CD4-positive, alpha-beta T cell treated with Interleukin-17A for 1 hour (primary cell): ENCODE measurements at regions not wholly inside any gene's neighbourhood (a gene's known extent, or its start where the extent isn't known, plus 50 kb on each side); places are given as distances from the start of the nearest gene placed in this dataset.

Source experiments
- DNase-seq: peaks from one replicate; pipeline ENCODE4 v3.0.0-alpha.2; 2020

GRCh38 chr9:79237861-79238260 is 333.9 kb upstream of the TLE4 start:
- DNase-seq = no peak

DNA sequence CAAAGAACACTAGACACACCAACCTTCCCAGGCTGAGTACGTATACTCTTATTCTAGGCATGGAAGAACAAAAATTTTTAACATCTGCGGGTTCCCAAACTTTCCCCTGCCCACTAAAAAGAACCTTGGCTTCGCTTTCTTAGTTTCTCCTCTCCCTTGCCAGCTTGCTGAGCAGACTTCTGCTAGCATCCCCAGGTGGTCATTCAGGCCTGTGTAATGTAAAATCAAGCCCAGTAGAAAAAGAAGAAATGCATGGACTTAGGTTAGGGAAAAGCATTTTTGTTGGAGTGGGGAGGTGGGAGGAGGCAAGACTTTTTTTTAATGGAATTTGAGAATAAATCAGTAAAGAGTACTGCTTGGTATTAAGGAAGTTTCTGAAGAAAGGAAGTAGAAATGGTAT is 331.0 kb upstream of the TLE4 start:
- no peak for DNase-seq

- DNase-seq = no peak
Measured at GRCh38 chr9:79242489-79242888, 329.3 kb upstream of the TLE4 start.

- no peak for DNase-seq
Measured at GRCh38 chr9:79246170-79246569, 325.6 kb upstream of the TLE4 start.

DNA sequence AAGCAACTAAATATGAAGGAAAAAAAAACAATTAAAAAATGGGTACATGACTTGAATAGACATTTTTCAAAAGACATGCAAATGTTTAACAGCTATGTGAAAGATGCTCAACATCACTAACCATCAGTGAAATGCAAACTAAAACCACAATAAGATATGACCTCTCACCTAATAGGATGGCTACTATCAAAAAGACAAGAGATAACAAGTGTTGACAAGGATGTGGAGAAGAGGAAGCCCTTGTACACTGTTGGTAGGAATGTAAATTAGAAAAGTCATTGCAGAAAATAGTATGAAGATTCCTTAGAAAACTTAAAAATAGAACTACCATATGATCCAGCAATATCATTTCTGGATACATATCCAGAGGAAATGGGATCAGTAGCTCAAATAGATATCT is 324.7 kb upstream of the TLE4 start:
- DNase-seq = no peak

DNA sequence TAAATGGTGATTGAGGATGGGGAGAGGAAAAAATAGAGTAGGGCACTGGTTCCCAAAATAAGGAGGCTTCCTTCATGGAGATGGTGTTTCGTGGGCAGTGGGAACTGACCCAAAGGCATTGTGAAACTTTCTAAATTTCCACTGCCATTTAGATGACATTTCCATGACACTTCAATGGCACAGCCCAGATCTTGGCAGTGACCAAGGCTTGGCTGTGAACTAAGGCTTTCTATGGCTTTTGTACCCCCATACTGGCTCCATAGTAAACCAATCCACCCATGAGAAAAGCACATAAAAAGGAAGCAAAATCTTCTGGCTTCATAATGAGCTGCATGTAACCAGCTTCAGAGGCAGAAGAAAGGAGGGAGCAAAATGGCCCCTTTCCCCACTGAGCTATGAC is 321.0 kb upstream of the TLE4 start:
- DNase-seq = no peak

- DNase-seq = no peak
Measured at GRCh38 chr9:79254900-79255650, 316.7 kb upstream of the TLE4 start.

- no peak for DNase-seq
Measured at GRCh38 chr9:79255651-79256260, 316.0 kb upstream of the TLE4 start.

GRCh38 chr9:79256691-79257213 is 315.0 kb upstream of the TLE4 start:
- no peak for DNase-seq

DNA sequence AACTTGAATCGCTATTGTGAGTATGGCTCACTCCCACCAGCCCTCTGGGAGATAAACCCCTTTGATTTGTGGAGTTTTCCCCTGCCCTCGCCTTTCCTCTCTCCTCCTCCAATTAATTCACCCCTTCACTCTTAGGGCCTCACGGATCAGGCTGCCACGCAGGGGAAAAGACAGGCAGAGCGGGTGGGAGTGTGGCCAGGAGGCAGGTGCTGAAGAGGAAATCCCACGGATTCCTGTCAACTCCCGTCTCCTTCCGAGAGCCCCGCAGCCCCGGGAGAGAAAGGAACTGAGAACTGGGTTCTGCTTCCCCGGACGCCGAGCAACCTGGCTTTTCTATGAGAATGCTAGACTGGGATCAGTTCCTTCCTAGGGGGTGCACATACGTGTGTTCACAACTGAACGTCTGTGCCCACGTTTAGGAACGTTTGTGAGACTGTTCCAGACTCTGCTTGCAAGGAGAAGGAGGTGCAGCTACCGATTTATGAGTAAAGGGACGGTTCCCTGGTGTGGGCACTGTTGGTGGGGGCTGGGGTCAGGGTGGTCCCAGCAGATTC is 314.5 kb upstream of the TLE4 start:
- no peak for DNase-seq

DNA sequence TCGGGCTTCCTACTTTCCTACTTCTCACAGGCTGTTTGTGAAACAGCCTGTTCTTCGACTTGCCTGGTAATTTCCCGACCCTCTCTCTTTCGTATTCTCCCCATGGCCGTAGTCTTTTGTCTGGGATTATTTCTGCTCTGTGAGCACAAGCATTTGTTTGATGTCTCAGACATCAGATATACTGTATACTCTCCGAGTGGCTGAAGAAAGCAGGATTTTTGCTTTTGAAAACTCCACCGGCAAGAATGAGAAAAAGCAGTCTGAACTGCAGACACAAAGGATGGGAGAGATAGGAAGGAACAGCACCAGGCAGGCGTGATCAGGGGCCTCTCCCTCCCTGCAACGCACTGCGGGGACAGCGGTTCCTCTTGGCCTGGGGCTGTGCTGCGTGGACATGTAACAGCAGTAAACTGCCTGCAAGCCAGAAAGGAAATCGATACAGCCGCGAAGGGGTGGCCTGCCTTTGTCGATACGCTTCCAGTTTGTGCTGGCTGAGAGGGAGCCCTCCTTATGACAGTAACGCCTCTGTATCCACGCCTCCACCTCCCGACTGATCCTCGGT is 313.9 kb upstream of the TLE4 start:
- DNase-seq = no peak

GRCh38 chr9:79259858-79260257 is 311.9 kb upstream of the TLE4 start:
- no peak for DNase-seq

GRCh38 chr9:79263628-79264027 is 308.1 kb upstream of the TLE4 start:
- DNase-seq = no peak

DNA sequence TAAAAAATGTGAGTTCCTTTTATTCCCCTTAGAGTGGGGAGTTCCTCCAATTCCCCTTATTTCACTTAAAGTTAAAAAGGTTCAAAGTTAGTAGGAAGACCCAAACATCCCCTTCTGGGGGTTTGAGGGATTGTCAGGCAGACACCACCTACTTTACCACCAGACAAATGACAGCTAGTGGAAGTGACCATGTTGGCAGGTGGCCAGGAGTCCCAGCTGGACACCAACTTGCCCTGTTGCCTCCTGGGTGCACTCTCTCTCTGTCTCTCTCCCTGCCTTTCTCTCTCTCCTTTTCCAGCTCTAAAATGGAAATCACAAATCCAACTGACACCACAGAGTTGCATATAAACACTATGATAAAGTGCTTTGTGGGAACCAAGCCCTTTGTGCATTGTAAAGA is 307.7 kb upstream of the TLE4 start:
- no peak for DNase-seq

DNA sequence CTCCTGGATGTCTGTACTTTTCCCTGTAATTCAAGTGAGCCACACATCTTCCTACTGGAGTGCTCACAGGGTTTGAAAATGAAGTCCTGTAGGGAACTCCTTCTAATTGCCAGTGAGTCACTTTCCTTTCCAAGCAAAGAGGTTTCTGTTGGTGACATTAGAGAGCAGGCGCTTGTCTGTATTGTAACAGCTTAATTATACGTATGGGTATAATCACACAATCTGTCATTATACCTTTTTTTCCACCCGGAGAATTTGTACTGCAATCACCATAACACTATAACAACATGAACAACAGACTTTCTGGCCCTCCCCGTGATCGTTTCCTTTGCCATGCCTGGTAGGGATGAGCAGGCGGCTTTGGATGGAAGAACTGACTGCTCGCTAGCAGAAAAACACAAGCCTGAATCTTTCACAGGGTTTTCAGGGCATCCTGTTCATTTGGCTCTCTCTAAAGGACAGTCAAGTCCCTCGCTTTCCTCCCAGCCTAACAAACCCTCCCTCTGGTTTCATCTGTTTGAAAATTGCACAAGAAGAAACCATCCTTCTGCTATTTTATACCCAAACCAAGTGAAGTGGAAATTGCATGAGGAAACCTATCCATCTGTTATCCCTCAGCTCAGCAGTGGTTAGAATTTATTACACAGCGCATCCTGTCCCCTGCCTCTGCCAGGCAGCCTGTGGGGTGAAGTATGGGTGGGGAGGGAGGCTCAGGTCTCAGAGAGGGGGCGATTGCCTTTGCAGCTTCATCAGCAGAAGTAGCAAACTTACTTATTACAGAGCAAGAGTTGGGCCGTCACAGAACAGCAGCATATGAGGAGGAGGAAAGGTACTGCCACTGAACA is 307.0 kb upstream of the TLE4 start:
- no peak for DNase-seq

- DNase-seq = no peak
Measured at GRCh38 chr9:79266986-79267385, 304.8 kb upstream of the TLE4 start.

DNA sequence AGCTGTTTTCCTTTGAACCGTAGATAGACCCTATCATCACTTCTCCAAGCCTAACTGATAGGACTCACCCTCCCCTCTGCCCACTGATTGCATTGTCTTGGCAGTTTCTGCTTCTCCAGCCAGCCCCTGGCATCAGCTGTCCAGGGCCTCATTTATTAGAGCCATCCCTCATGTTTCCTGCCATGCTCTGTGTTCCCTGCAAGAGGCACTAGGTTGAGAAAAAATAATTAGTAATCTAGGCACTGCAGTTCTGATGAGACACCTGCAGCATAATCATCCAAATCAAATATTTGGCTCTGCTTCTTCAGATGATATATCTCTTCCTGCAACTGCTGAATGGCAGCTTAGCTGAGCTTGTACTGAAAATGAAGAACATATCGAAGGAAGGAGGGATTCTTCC is 303.0 kb upstream of the TLE4 start:
- DNase-seq = no peak

- no peak for DNase-seq
Measured at GRCh38 chr9:79273311-79273710, 298.5 kb upstream of the TLE4 start.

- no peak for DNase-seq
Measured at GRCh38 chr9:79279356-79279755, 292.4 kb upstream of the TLE4 start.

GRCh38 chr9:79280691-79281090 is 291.1 kb upstream of the TLE4 start:
- no peak for DNase-seq

- no peak for DNase-seq
Measured at GRCh38 chr9:79284081-79284480, 287.7 kb upstream of the TLE4 start.

DNA sequence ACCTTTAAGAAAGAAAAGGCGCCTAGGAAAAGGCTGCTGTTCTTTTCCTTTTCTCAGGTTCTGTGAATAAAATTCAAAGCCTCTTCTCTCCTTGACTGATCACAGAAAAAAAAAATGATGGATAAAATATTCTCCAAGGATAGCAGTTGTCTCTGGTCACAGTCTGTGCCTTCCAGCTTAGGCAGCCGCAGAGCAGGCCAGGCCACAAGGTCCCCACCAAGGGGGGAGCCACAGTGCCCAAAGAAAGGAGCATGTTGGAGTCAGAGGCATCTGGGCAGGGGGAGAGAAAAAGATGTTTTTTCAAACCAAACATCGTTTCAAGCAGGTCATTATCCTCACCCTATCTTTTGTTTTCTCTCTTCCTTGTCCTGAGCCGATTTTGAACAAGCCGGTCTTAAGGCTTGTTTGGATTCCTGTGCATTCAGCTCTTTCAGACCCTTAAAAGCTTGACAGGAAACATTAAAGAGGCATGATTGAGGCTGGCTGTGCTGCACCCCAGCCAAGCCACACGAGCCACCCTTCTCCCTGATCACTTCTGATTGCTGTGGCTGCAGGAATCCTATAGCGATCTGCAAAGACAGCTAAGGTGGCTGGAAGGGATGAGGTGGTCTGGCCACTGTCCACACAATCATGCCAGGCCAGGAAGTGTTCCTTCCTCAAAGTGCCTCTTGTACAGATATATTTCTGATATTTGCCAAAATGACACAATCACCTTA is 284.6 kb upstream of the TLE4 start:
- DNase-seq = no peak
